A549 (cell line): ENCODE measurements at regions not wholly inside any gene's neighbourhood (a gene's known extent, or its start where the extent isn't known, plus 50 kb on each side); places are given as distances from the start of the nearest gene placed in this dataset.

Source experiments
- ATAC-seq, 2 experiments: fragments of 200-7000 bp in 1 of 2; fragments of >200 bp in 1 of 2; cut with Nextera tagmentation in 1 of 2; cut with Tn5 transposase in 1 of 2; 3 replicates each; pipeline versions ENCODE4 v1.8.0 to v1.9.1; 2018 to 2020; ENCODE audit warnings: mild to moderate bottlenecking in 1 of 2, moderate library complexity in 1 of 2
- CTCF ChIA-PET: fragments of 300-600 bp; sonication (Branson Sonifier 250); formaldehyde crosslinking; extraction: SDS; loops from one replicate; lab custom pipeline; 2021; ENCODE audit warnings: antibody characterized with exemption, inconsistent platforms; lab: Yijun Ruan, JAX
- POLR2A ChIA-PET: fragments of 350-600 bp; formaldehyde crosslinking; extraction: SDS; loops from one replicate; lab custom pipeline; 2021; ENCODE audit warnings: antibody characterized with exemption, inconsistent platforms; lab: Yijun Ruan, JAX
- DNase-seq, 2 experiments: peaks; one replicate each; pipeline versions ENCODE4 v3.0.0 to v3.0.0-alpha.2; 2011 to 2016; ENCODE audit warnings: low read depth in 1 of 2, low spot score in 1 of 2
- FAIRE-seq: peaks from 2 replicates; lab custom pipeline; 2011; peaks lifted over from hg19 to GRCh38; lab: Jason Lieb, UNC
- H3K27ac ChIP-seq, 2 experiments: fragments of >200 bp; sonication (Bioruptor Twin); formaldehyde crosslinking; 3 replicates each; pipeline ENCODE4 v1.5.1; 2016 to 2017
- H3K4me1 ChIP-seq: fragments of >200 bp; sonication (Bioruptor Twin); formaldehyde crosslinking; 3 replicates; pipeline ENCODE4 v1.6.1; 2016
- H3K4me2 ChIP-seq: fragments of >200 bp; sonication (Bioruptor Twin); formaldehyde crosslinking; 3 replicates; pipeline ENCODE4 v1.6.1; 2016
- H3K4me3 ChIP-seq: fragments of >200 bp; sonication (Bioruptor Twin); formaldehyde crosslinking; 3 replicates; pipeline ENCODE4 v1.5.1; 2016
- H3K9me3 ChIP-seq: fragments of >200 bp; sonication (Bioruptor Twin); formaldehyde crosslinking; 3 replicates; pipeline ENCODE4 v1.6.1; 2016
- ATOH8 ChIP-seq: fragments of 250-450 bp; sonication (Bioruptor Pico); IDR thresholded peaks from 2 replicates; pipeline ENCODE4 v1.5.0; 2020; ENCODE audit warnings: low read depth, mild to moderate bottlenecking, moderate library complexity
- BCL3 ChIP-seq: fragments of >200 bp; sonication (Bioruptor Twin); formaldehyde crosslinking; IDR thresholded peaks from 3 replicates; pipeline ENCODE4 v1.6.1; 2016
- BHLHE40 ChIP-seq: IDR thresholded peaks from 2 replicates; pipeline ENCODE4 v1.6.1; 2012; ENCODE audit warnings: low read depth, low read length, inconsistent platforms
- CBX8 ChIP-seq: fragments of 200-600 bp; sonication (generic); IDR thresholded peaks from 2 replicates; pipeline ENCODE4 v1.6.1; 2016
- CHD2 ChIP-seq: fragments of 150-350 bp; IDR thresholded peaks from 2 replicates; pipeline ENCODE4 v1.6.1; 2014; ENCODE audit warnings: low read length; ENCODE audit not compliant: partially characterized antibody
- EHF ChIP-seq: fragments of 250-450 bp; sonication (Bioruptor Pico); IDR thresholded peaks from 2 replicates; pipeline ENCODE4 v1.5.0; 2020; ENCODE audit warnings: mild to moderate bottlenecking
- EP300 ChIP-seq, 2 experiments: fragments of >200 bp; sonication (Bioruptor Twin); formaldehyde crosslinking; IDR thresholded peaks; 2 replicates in 1 of 2; 3 replicates in 1 of 2; pipeline ENCODE4 v1.6.1; 2016 to 2017
- HEYL ChIP-seq: fragments of 250-450 bp; sonication (Bioruptor Pico); IDR thresholded peaks from 2 replicates; pipeline ENCODE4 v1.8.0; 2021; ENCODE audit warnings: mild to moderate bottlenecking, moderate library complexity
- HMGXB4 ChIP-seq: fragments of 250-450 bp; sonication (Bioruptor Pico); IDR thresholded peaks from 2 replicates; pipeline ENCODE4 v1.5.0; 2021; ENCODE audit warnings: mild to moderate bottlenecking, moderate library complexity, borderline replicate concordance
- HOXB5 ChIP-seq: fragments of 250-450 bp; sonication (Bioruptor Pico); IDR thresholded peaks from 2 replicates; pipeline ENCODE4 v1.5.0; 2020; ENCODE audit warnings: mild to moderate bottlenecking, moderate library complexity
- JUN ChIP-seq, 2 experiments: fragments of >200 bp; sonication (Bioruptor Twin); formaldehyde crosslinking; IDR thresholded peaks; 2 replicates in 1 of 2; 3 replicates in 1 of 2; pipeline ENCODE4 v1.6.1; 2016 to 2017
- KDM1A ChIP-seq: fragments of 200-600 bp; sonication (generic); IDR thresholded peaks from 2 replicates; pipeline ENCODE4 v1.6.1; 2016; ENCODE audit warnings: low read depth, mild to moderate bottlenecking
- NFE2L2 ChIP-seq: fragments of 150-350 bp; conservative IDR thresholded peaks from 2 replicates; pipeline ENCODE4 v1.6.1; 2014; ENCODE audit warnings: low read length
- NPAS2 ChIP-seq: fragments of 250-450 bp; sonication (Bioruptor Pico); IDR thresholded peaks from 2 replicates; pipeline ENCODE4 v1.8.0; 2022; ENCODE audit warnings: mild to moderate bottlenecking, moderate library complexity, borderline replicate concordance
- POLR2A ChIP-seq: IDR thresholded peaks from 2 replicates; pipeline ENCODE4 v1.6.1; 2012; ENCODE audit warnings: mild to moderate bottlenecking, low read length
- POLR2AphosphoS2 ChIP-seq: conservative IDR thresholded peaks from 2 replicates; pipeline ENCODE4 v1.6.1; 2012; ENCODE audit warnings: low read length, improper control_type of control experiment, inconsistent platforms
- RAD21 ChIP-seq, 2 experiments: fragments of >200 bp in 1 of 2; sonication (Bioruptor Twin) in 1 of 2; formaldehyde crosslinking in 1 of 2; IDR thresholded peaks in 1 of 2; conservative IDR thresholded peaks in 1 of 2; 2 replicates in 1 of 2; 3 replicates in 1 of 2; pipeline ENCODE4 v1.6.1; 2012 to 2018; ENCODE audit warnings: inconsistent platforms in 1 of 2
- RFX5 ChIP-seq: fragments of 450-650 bp; IDR thresholded peaks from 2 replicates; pipeline ENCODE4 v1.7.1; 2014; ENCODE audit warnings: antibody characterized with exemption, mild to moderate bottlenecking, moderate library complexity
- SMC3 ChIP-seq: fragments of >200 bp; sonication (Bioruptor Twin); formaldehyde crosslinking; IDR thresholded peaks from 3 replicates; pipeline ENCODE4 v1.6.1; 2018; ENCODE audit warnings: inconsistent platforms
- TFCP2L1 ChIP-seq: fragments of 250-450 bp; sonication (Bioruptor Pico); IDR thresholded peaks from 2 replicates; pipeline ENCODE4 v1.5.0; 2021; ENCODE audit warnings: mild to moderate bottlenecking
- TP53 ChIP-seq: fragments of 250-450 bp; sonication (Bioruptor Pico); IDR thresholded peaks from 2 replicates; pipeline ENCODE4 v1.5.0; 2021; ENCODE audit warnings: mild to moderate bottlenecking, moderate library complexity
- ZFP36 ChIP-seq: fragments of 450-650 bp; IDR thresholded peaks from 2 replicates; pipeline ENCODE4 v1.6.1; 2014; ENCODE audit warnings: borderline replicate concordance; ENCODE audit not compliant: partially characterized antibody
- WGBS: methylation state at CpG from one replicate; pipeline ENCODE4 v1.1.6; 2017; ENCODE audit errors: missing lambda C conversion rate; 5-methylcytosine and 5-hydroxymethylcytosine counted together
- TF ChIP-seq, protein P1 (sequence below): IDR thresholded peaks from 2 replicates; pipeline ENCODE4 v1.6.1; 2012
- TF ChIP-seq, protein P2 (sequence below): IDR thresholded peaks from 2 replicates; pipeline ENCODE4 v1.6.1; 2012; ENCODE audit warnings: low read depth, borderline replicate concordance
- TF ChIP-seq, protein P3 (sequence below): fragments of 200-600 bp; sonication (generic); IDR thresholded peaks from 2 replicates; pipeline ENCODE4 v1.6.1; 2016; ENCODE audit warnings: antibody characterized with exemption, mild to moderate bottlenecking, moderate library complexity

DNA sequence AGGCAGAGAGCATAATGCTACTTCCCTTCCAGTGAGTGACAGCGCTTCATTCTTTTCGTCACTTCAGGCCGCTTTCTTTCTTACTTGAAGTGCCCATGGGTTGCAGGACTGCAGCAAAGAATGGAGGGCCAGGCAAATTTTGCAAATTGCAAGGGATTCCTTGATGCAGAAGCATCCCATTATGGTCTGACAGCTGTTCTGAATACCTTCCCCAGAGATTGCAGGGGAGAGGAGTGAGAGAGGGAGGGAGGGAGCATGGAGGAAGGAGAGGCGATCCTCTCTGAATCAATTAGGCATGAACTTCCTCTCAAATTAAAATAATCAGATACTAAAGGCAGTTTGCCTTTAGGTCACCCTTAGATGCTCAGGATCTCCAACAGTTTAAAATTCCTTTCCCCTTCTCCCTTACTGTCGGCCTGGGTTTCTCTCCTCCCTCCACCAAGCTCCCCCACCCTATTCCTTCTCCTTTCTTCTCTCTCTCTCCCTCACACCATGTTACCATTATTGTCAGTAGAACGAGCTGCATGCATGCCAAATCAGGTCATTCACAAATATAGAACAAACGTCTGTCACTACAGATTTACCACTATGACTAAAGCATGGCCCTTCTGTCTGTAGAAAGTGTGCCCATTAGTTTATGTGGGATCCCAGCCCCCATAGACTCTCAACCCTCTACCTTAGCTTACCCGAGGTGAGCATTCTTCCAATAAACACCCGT lies 289.2 kb downstream of the CD83 start:
- WGBS, result 70% methylated on average over 9 of the region's 9 CpGs
- DNase-seq, result no peak
- POLR2A ChIA-PET, result no interaction called here
- TF ChIP-seq CHD2 (no peak), HOXB5 (no peak), EP300 (IDR thresholded peaks at IDR 0.05) (no peak), KDM1A (no peak), HEYL (CRISPR knock-in tag) (no peak), EHF (CRISPR knock-in tag) (no peak), SMC3 (no peak), RAD21 (conservative IDR thresholded peaks at IDR 0.05 in 1 of 2, IDR thresholded peaks at IDR 0.05 in 1 of 2) (no peak), TP53 (CRISPR knock-in tag) (no peak), POLR2A (no peak), POLR2AphosphoS2 (no peak), TFCP2L1 (CRISPR knock-in tag) (no peak), CBX8 (no peak), NFE2L2 (no peak)
- TF ChIP-seq, protein P1, sequence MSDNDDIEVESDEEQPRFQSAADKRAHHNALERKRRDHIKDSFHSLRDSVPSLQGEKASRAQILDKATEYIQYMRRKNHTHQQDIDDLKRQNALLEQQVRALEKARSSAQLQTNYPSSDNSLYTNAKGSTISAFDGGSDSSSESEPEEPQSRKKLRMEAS, result no peak
- TF ChIP-seq, protein P2, sequence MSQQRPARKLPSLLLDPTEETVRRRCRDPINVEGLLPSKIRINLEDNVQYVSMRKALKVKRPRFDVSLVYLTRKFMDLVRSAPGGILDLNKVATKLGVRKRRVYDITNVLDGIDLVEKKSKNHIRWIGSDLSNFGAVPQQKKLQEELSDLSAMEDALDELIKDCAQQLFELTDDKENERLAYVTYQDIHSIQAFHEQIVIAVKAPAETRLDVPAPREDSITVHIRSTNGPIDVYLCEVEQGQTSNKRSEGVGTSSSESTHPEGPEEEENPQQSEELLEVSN, result no peak
- TF ChIP-seq, protein P3, sequence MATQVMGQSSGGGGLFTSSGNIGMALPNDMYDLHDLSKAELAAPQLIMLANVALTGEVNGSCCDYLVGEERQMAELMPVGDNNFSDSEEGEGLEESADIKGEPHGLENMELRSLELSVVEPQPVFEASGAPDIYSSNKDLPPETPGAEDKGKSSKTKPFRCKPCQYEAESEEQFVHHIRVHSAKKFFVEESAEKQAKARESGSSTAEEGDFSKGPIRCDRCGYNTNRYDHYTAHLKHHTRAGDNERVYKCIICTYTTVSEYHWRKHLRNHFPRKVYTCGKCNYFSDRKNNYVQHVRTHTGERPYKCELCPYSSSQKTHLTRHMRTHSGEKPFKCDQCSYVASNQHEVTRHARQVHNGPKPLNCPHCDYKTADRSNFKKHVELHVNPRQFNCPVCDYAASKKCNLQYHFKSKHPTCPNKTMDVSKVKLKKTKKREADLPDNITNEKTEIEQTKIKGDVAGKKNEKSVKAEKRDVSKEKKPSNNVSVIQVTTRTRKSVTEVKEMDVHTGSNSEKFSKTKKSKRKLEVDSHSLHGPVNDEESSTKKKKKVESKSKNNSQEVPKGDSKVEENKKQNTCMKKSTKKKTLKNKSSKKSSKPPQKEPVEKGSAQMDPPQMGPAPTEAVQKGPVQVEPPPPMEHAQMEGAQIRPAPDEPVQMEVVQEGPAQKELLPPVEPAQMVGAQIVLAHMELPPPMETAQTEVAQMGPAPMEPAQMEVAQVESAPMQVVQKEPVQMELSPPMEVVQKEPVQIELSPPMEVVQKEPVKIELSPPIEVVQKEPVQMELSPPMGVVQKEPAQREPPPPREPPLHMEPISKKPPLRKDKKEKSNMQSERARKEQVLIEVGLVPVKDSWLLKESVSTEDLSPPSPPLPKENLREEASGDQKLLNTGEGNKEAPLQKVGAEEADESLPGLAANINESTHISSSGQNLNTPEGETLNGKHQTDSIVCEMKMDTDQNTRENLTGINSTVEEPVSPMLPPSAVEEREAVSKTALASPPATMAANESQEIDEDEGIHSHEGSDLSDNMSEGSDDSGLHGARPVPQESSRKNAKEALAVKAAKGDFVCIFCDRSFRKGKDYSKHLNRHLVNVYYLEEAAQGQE, result no peak
- TF ChIP-seq, all 56 proteins: peak for 0
- CTCF ChIA-PET, result no interaction called here
- FAIRE-seq (no peak), ATAC-seq (no peak)
- Histone ChIP-seq H3K4me3 (no peak overlapping the region), H3K4me1 (no peaks in the 10 kb centered on the region), H3K4me2 (no peak overlapping the region), H3K27ac (no peak overlapping the region), H3K9me3 (no peaks in the 10 kb centered on the region)

- ChIA-PET POLR2A (no interaction called here), CTCF (no interaction called here)
- H3K27ac ChIP-seq, result no peak overlapping the region
- no peak overlapping the region for H3K4me2 ChIP-seq
- FAIRE-seq (no peak), DNase-seq (no peak), ATAC-seq (no peak)
- WGBS, result 70% methylated on average over 4 of the region's 4 CpGs
- no peak overlapping the region for H3K4me3 ChIP-seq
- no peaks in the 10 kb centered on the region for H3K9me3 ChIP-seq
- H3K4me1 ChIP-seq, result no peaks in the 10 kb centered on the region
- no peak for TF ChIP-seq ZFP36
- TF ChIP-seq HMGXB4, result no peak
- no peak for TF ChIP-seq RFX5
- no peak for TF ChIP-seq BHLHE40
- no peak for TF ChIP-seq ATOH8 (CRISPR knock-in tag)
- TF ChIP-seq, protein P3, result no peak
- TF ChIP-seq JUN (IDR thresholded peaks at IDR 0.05), result no peak
- TF ChIP-seq, protein P2, result no peak
- no peak for TF ChIP-seq BCL3
- no peak for TF ChIP-seq NPAS2 (CRISPR knock-in tag)
Observed at GRCh38 chr6:14408446-14408845, 290.9 kb downstream of the CD83 start.
